Activated naive CD4-positive, alpha-beta T cell treated with anti-CD3 and anti-CD28 coated beads, Interleukin-2, amount 50 U/mL, for 16 hours (primary cell): ENCODE measurements at regions not wholly inside any gene's neighbourhood (a gene's known extent, or its start where the extent isn't known, plus 50 kb on each side); places are given as distances from the start of the nearest gene placed in this dataset.

Experiments used
- DNase-seq: peaks from one replicate; pipeline ENCODE4 v3.0.0-alpha.2; 2020

GRCh38 chr9:106689089-106689488 is 173.9 kb upstream of the ZNF462 start:
- DNase-seq = no peak

DNA sequence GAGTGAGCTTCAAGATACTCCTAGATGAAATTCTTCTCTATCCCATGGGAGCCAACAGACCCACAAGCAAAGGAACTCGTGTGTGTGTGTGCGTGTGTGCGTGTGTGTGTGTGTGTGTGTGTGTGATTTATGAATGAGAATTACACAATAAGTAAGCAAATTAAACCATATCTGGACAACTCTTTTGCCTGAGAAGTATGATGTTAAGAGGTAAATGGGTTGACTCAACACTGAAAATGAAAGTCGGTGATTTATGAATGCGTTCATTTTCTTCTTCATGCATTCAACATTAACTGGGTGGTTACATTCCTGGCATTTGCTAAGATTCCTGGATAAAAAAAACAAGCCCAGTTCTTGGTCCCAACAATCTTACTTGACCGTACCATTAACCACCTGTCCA is 171.3 kb upstream of the ZNF462 start:
- DNase-seq = no peak

DNA sequence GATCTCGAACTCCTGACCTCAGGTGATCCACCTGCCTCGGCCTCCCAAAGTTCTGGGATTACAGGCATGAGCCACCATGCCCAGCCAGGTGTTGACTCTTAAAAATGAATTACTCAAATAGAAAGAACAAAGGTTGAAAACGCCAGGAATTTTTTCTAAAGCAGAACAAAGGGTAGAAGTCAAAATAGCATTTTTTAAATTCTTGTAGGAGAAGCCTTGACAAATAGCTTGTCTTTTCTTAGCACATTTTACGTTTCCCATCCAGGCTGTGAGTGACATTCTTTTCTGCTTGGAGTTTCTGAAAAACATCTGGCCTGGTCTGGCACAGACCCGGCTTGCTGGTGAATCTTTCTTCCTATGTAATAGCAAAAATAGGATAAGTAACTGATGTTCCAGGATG is 169.4 kb upstream of the ZNF462 start:
- DNase-seq = no peak

DNA sequence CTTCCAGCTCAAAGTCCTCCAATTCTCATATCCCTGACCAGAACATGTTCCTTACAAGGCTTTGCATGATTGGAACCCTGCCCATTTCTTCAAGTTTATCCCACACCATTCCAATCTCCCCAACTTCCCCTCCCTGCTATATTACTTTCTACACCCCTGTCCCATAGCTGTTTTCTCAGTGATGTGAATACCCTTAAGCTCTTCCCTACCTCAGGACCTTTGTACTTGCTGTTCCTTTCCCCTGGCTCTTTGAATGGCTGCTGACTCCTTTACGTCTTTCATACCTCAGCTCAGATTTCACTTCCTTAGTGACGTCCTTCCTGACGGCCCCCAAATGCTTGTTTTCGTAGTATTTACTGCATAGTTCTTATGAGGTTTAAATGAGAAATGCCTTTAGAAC is 166.2 kb upstream of the ZNF462 start:
- DNase-seq = no peak

DNA sequence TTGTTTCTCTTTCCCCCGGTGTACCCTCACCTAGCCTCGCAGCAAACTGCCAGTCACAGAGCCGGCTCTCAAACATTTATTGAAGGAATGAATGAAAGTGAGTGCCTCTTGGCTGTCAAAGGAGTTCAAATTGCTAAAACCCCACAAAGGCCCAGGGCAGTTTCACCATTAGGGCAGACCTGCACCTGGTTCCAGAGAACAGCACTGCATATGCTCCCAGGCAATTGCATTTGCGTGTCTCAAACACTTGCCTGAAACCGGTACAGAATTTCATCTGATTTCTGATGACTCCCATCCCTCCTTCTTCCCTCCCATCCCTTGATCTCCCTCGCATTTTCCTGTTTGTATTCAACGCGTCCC is 165.6 kb upstream of the ZNF462 start:
- DNase-seq = no peak

DNA sequence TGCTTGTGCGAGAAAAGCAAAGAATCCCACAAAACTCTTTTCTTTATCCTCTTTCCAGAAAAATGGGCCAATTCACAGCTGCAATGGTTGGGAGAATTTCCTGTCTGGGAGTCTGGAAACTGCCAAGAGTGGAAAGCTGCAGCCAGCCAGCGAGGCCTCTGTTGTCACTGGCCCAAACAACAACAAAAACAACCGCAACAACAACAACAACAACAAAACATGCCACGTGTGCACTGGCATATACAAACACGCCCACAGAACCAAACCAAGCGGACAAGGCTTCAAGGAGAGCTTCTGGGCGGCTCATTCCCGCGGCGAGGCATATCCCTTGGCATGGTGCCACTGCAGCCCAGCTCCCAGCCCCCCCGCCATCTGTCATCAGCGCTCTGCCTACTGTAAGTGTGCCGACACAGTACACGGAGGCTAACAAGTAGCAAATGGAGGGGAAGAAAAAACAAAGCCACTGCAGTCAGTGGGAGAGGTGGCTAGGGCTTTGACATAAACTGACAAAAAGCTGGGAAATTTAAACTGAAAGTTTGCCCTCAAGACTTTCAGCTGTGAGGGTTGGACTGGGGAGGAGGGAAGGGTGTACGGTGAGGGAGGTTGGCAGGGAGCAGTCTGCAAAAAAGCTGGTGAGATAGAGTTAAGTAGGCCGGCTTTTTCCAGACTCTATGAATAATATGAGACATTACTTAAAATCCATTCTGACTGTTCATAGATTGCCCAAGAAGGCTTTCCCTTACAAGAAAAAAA is 165.0 kb upstream of the ZNF462 start:
- no peak for DNase-seq

DNA sequence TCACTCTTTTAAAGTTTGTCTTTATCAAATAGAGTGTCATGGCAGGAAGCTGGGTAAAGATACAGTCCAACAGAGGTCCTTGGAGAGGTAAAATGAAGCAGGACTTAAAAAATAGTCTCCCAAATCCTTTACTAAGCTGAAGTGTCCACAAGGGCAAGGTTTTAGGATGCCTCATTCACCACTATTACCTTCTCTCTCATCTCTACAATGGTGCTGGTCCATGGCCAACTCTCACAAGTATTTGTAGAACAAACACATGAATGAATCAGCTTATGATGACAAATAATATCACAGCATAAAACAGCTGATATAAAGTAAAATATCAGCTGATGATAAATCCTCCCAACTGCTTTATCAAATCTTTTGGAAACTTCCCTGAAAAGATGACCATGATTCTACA is 162.3 kb upstream of the ZNF462 start:
- DNase-seq = no peak

GRCh38 chr9:106701611-106702010 is 161.4 kb upstream of the ZNF462 start:
- DNase-seq = no peak

- no peak for DNase-seq
These were observed 158.8 kb upstream of the ZNF462 start for GRCh38 chr9:106704056-106704615.

DNA sequence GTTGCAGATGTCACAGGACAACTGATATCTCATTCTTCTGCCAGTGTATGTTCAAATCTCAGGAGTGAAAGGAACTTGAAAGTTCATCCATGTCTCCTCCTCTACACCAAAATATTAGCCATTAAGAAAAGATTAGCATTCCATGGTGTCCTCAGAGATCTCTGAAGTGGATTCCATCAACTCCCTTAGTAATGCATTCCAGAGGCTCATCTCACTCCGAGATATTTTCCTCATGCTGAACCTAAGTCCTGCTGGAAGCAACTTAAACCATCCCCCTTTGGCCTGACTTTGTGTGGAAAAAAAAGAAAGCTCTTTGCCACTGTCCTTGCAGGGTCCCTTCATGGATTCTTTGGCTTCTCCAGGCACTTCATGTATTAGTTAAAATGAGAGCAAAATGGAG is 155.7 kb upstream of the ZNF462 start:
- DNase-seq = no peak

- no peak for DNase-seq
These were observed 155.1 kb upstream of the ZNF462 start for GRCh38 chr9:106707738-106708474.

DNA sequence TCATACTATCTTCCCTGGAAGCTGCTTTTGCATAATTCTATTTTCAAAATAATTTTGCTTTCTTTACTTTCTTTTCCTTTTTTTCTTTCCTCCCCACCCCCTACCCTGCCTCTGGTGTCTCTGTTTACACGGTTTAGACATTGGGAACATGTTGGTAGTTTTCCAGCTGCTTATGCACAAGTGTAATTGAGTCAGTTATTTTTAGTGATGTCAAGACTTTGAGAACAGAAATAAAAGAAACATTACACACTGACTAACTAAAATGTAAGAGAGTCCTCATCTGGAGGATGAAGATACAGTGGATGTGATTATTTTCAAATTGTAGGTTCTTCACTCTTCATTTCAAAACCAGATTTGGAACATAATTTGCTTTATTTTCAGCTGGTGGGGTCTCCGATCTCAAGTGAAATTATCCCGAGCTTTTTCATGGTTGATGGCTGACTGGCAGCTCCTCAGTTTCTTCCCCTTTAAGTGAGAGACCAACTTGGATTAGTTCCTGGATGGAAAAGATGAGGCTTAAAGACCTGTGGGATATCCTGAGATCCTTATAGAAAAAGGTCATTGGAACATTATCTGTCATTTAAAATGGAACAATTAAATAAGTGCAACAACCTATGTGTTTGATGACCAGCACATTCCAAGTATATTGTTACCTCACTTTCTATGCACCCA is 154.4 kb upstream of the ZNF462 start:
- no peak for DNase-seq

DNA sequence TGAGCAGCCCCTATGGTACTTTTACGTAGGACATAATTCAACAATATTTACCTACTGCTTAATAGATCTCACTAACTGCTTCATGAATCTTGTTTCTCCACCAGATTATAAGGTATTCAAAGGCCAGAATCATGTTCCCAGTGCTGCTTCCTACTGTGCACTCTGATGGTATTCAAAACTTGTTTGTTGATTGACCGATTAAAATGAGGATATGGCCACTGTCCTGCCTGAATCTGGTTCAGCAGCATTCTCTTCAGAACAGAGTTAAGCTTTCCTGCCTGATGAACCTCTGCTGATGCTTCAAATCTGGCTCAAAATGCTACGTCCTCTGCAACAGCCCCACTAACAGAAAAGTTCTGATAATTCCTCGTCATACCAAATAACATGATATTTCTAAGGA is 150.7 kb upstream of the ZNF462 start:
- DNase-seq = no peak

DNA sequence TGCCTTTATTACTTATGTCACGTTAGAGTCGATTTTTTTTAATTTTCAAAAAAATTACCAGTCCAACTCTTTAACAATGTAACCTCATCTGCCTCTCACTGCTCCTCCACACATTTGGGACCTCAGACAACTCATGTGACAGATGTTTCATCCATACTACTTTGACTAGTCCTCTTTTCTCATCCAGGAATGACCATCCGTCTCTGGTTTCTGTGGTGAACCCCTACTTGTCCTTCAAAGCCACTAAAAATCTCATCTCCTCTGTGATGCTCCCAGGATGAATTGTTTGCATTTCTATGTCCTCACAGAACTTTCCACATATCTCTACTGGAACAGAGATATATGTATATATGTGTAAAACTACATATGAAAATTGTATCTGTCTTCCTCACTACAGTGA is 149.8 kb upstream of the ZNF462 start:
- no peak for DNase-seq

- no peak for DNase-seq
These were observed 146.1 kb upstream of the ZNF462 start for GRCh38 chr9:106716820-106717219.

- no peak for DNase-seq
These were observed 145.3 kb upstream of the ZNF462 start for GRCh38 chr9:106717686-106718085.

- DNase-seq = no peak
These were observed 144.0 kb upstream of the ZNF462 start for GRCh38 chr9:106718936-106719335.

DNA sequence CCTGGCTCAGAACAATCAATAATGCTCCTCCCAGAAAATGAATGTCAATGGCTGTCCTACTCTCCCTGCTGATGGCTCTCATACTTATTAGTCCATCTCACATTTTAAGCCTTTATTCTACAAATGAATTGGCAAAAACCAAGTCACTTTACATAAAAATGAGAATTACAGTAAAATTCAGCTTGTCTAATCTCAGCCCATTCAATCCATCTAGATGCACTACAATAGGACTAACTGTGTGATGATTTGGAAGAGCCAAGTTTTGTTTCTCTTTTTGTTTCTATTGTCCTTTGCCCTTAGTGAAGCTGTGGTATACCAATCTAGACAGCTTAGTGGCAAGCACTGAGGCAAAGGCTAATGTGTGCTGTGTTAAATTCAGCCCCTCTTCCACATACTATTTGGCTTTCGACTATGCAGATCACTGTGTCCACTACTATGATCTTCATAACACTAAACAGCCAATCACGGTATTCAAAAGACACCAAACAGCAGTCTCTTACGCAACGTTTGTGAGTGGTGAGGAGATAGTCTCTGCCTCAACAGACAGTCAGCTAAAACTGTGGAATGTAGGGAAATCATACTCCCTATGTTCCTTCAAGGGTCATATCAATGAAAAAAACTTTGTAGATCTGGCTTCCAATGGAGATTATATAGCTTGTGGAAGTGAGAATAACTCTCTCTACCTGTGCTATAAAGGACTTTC is 140.8 kb upstream of the ZNF462 start:
- no peak for DNase-seq

DNA sequence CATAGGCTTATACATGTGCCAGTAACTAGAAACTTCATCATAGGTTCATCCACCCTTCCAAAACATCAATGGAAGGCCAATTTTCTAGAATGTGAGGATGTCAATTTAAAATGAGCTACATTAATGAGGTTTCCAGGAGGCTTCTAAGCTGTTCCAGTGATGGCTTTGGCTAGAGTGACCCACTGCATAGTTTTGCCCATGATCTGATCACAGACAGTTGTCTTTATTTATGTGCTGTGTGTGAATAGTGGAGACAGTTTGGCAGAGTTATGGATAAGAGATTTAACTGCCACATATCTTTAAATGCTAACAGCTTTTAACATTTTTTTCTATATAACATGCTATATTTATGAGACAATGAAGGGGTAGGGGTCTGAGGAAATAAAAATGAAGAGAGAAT is 139.0 kb upstream of the ZNF462 start:
- DNase-seq = no peak

GRCh38 chr9:106724566-106724965 is 138.4 kb upstream of the ZNF462 start:
- DNase-seq = no peak

GRCh38 chr9:106726070-106726815 is 136.7 kb upstream of the ZNF462 start:
- no peak for DNase-seq

DNA sequence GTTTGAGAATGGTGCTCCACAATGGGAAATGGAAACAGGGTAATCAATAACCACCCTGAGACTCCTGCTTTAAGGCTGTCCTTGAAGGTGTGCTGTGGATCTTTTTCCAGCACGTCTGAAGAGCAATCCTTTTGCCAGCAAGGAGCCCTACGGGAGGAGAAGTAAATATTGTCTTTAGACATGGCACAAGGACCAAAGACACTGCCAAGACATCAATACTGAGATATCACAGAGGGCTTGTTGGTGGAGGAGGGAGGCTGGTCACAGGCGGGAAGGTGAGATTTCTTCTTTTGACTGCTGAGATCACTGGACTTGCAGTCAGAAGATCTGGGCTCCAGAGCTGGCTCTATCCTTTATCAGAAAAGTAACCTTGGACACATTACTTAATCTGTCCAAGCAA is 135.0 kb upstream of the ZNF462 start:
- no peak for DNase-seq

- no peak for DNase-seq
These were observed 134.1 kb upstream of the ZNF462 start for GRCh38 chr9:106728860-106729259.
